ACC112 (cell line): ENCODE measurements at regions not wholly inside any gene's neighbourhood (a gene's known extent, or its start where the extent isn't known, plus 50 kb on each side); places are given as distances from the start of the nearest gene placed in this dataset.
A peak's percentile ranks its signal among the peaks of the same experiment; 100 is the strongest.

Experiments
- H2AFZ ChIP-seq: fragments of 200-600 bp; sonication (generic); one replicate; pipeline ENCODE4 v1.6.0; 2017; ENCODE audit warnings: antibody characterized with exemption, low read length; ENCODE audit not compliant: unreplicated experiment
- H3K27ac ChIP-seq: fragments of 200-600 bp; sonication (generic); 2 replicates; pipeline ENCODE4 v1.5.1; 2014; ENCODE audit warnings: low read depth, mild to moderate bottlenecking, antibody characterized with exemption, low read length, moderate library complexity
- H3K27me3 ChIP-seq: fragments of 200-600 bp; sonication (generic); 2 replicates; pipeline ENCODE4 v1.6.1; 2014; ENCODE audit warnings: mild to moderate bottlenecking, antibody characterized with exemption, low read length, moderate library complexity, mixed read lengths; ENCODE audit not compliant: insufficient read depth
- H3K36me3 ChIP-seq: fragments of 200-600 bp; sonication (generic); 2 replicates; pipeline ENCODE4 v1.6.1; 2016; ENCODE audit warnings: mild to moderate bottlenecking, antibody characterized with exemption, low read length, moderate library complexity, mixed read lengths; ENCODE audit not compliant: insufficient read depth
- H3K4me1 ChIP-seq: fragments of 200-600 bp; sonication (generic); one replicate; pipeline ENCODE4 v1.6.1; 2016; ENCODE audit warnings: low read length, mixed read lengths; ENCODE audit not compliant: insufficient read depth, unreplicated experiment, control insufficient read depth
- H3K4me3 ChIP-seq: fragments of 200-600 bp; sonication (generic); 2 replicates; pipeline ENCODE4 v1.5.1; 2014; ENCODE audit warnings: mild to moderate bottlenecking, low read depth, low read length
- H3K79me2 ChIP-seq: fragments of 200-600 bp; sonication (generic); one replicate; pipeline ENCODE4 v1.6.0; 2016; ENCODE audit warnings: low read length; ENCODE audit not compliant: control insufficient read depth, unreplicated experiment, insufficient read depth

GRCh38 chr3:111325160-111325718 is 216.8 kb upstream of the CD96 start:
- Histone ChIP-seq H2AFZ (no peak overlapping the region), H3K27ac (no peak overlapping the region), H3K4me3 (no peak overlapping the region)

GRCh38 chr3:111326144-111326995 is 215.6 kb upstream of the CD96 start:
- no peak overlapping the region for H3K27ac ChIP-seq
- H3K36me3 ChIP-seq: no peaks in the 10 kb centered on the region
- no peak overlapping the region for H2AFZ ChIP-seq
- no peaks in the 10 kb centered on the region for H3K27me3 ChIP-seq
- H3K4me3 ChIP-seq: no peak overlapping the region
- H3K79me2 ChIP-seq: no peaks in the 10 kb centered on the region
- peaks cover 18% of the 10 kb centered on the region for H3K4me1 ChIP-seq

More at GRCh38 chr3:111325160-111325718, 216.8 kb upstream of the CD96 start:
- Histone ChIP-seq H3K36me3 (no peaks in the 10 kb centered on the region), H3K79me2 (no peaks in the 10 kb centered on the region), H3K4me1 (peaks cover 18% of the 10 kb centered on the region), H3K27me3 (no peaks in the 10 kb centered on the region)

GRCh38 chr3:111331306-111331705 is 210.7 kb upstream of the CD96 start:
- Histone ChIP-seq H3K4me3 (no peak overlapping the region), H2AFZ (no peak overlapping the region), H3K36me3 (no peaks in the 10 kb centered on the region), H3K79me2 (no peaks in the 10 kb centered on the region), H3K27me3 (no peaks in the 10 kb centered on the region), H3K4me1 (peaks cover 14% of the 10 kb centered on the region), H3K27ac (no peak overlapping the region)

- Histone ChIP-seq H3K4me1 (peaks cover 10% of the 10 kb centered on the region), H3K79me2 (no peaks in the 10 kb centered on the region), H3K4me3 (no peak overlapping the region), H3K36me3 (no peaks in the 10 kb centered on the region), H3K27ac (no peak overlapping the region), H3K27me3 (no peaks in the 10 kb centered on the region), H2AFZ (no peak overlapping the region)
These were observed 210.1 kb upstream of the CD96 start for GRCh38 chr3:111331912-111332311.

- H3K4me3 ChIP-seq: no peak overlapping the region
- peaks cover 10% of the 10 kb centered on the region for H3K4me1 ChIP-seq
- no peak overlapping the region for H2AFZ ChIP-seq
- H3K79me2 ChIP-seq: no peaks in the 10 kb centered on the region
- no peaks in the 10 kb centered on the region for H3K27me3 ChIP-seq
- H3K27ac ChIP-seq: no peak overlapping the region
- no peaks in the 10 kb centered on the region for H3K36me3 ChIP-seq
These were observed 209.4 kb upstream of the CD96 start for GRCh38 chr3:111332488-111333080.

GRCh38 chr3:111333642-111334041 is 208.4 kb upstream of the CD96 start:
- Histone ChIP-seq H3K27me3 (no peaks in the 10 kb centered on the region), H3K4me3 (no peak overlapping the region), H3K79me2 (no peaks in the 10 kb centered on the region), H3K27ac (no peak overlapping the region), H3K4me1 (peaks cover 10% of the 10 kb centered on the region), H2AFZ (no peak overlapping the region), H3K36me3 (no peaks in the 10 kb centered on the region)

- Histone ChIP-seq H3K27ac (no peak overlapping the region), H2AFZ (no peak overlapping the region), H3K27me3 (no peaks in the 10 kb centered on the region), H3K36me3 (no peaks in the 10 kb centered on the region), H3K79me2 (no peaks in the 10 kb centered on the region), H3K4me3 (no peak overlapping the region), H3K4me1 (peaks cover 10% of the 10 kb centered on the region)
These were observed 206.3 kb upstream of the CD96 start for GRCh38 chr3:111335512-111336303.

GRCh38 chr3:111336511-111336910 is 205.5 kb upstream of the CD96 start:
- Histone ChIP-seq H3K27me3 (no peaks in the 10 kb centered on the region), H3K79me2 (no peaks in the 10 kb centered on the region), H3K36me3 (no peaks in the 10 kb centered on the region), H3K27ac (no peak overlapping the region), H2AFZ (peak overlapping the region; percentile 2), H3K4me3 (no peak overlapping the region), H3K4me1 (peaks cover 10% of the 10 kb centered on the region)

- no peaks in the 10 kb centered on the region for H3K36me3 ChIP-seq
- no peak overlapping the region for H3K4me3 ChIP-seq
- H3K79me2 ChIP-seq: no peaks in the 10 kb centered on the region
- no peak overlapping the region for H3K27ac ChIP-seq
- no peak overlapping the region for H2AFZ ChIP-seq
- no peaks in the 10 kb centered on the region for H3K27me3 ChIP-seq
- peaks cover 10% of the 10 kb centered on the region for H3K4me1 ChIP-seq
These were observed 203.8 kb upstream of the CD96 start for GRCh38 chr3:111338059-111338698.

- Histone ChIP-seq H2AFZ (no peak overlapping the region), H3K27me3 (peaks cover 4% of the 10 kb centered on the region; the same call in 1 of the 2 replicates), H3K27ac (no peak overlapping the region), H3K4me3 (no peak overlapping the region), H3K79me2 (no peaks in the 10 kb centered on the region), H3K4me1 (peaks cover 3% of the 10 kb centered on the region), H3K36me3 (no peaks in the 10 kb centered on the region)
These were observed 203.0 kb upstream of the CD96 start for GRCh38 chr3:111339017-111339416.
